Dermis blood vessel endothelial cell (primary cell): ENCODE measurements at regions not wholly inside any gene's neighbourhood (a gene's known extent, or its start where the extent isn't known, plus 50 kb on each side); places are given as distances from the start of the nearest gene placed in this dataset.

Source experiments
- DNase-seq: peaks from one replicate; pipeline ENCODE4 v3.0.0; 2010

- DNase-seq: no peak
Observed at GRCh38 chr4:96099031-96099430, 259.1 kb downstream of the PDHA2 start.

- no peak for DNase-seq
Observed at GRCh38 chr4:96102541-96103026, 262.7 kb downstream of the PDHA2 start.

- no peak for DNase-seq
Observed at GRCh38 chr4:96103086-96103485, 263.2 kb downstream of the PDHA2 start.

GRCh38 chr4:96108146-96108545, 268.3 kb downstream of the PDHA2 start:
- DNase-seq: no peak

GRCh38 chr4:96112631-96113030, 272.7 kb downstream of the PDHA2 start:
- no peak for DNase-seq

- no peak for DNase-seq
Observed at GRCh38 chr4:96120206-96120605, 280.3 kb downstream of the PDHA2 start.

- DNase-seq: no peak
Observed at GRCh38 chr4:96126227-96126626, 286.3 kb downstream of the PDHA2 start.

GRCh38 chr4:96131186-96131585, 291.3 kb downstream of the PDHA2 start:
- DNase-seq: no peak

GRCh38 chr4:96134806-96135205, 294.9 kb downstream of the PDHA2 start:
- DNase-seq: no peak

GRCh38 chr4:96136056-96136455, 296.2 kb downstream of the PDHA2 start:
- DNase-seq: no peak

- no peak for DNase-seq
Observed at GRCh38 chr4:96139251-96139929, 299.5 kb downstream of the PDHA2 start.

GRCh38 chr4:96145601-96146000, 305.7 kb downstream of the PDHA2 start:
- no peak for DNase-seq

- no peak for DNase-seq
Observed at GRCh38 chr4:96146686-96147085, 306.8 kb downstream of the PDHA2 start.

GRCh38 chr4:96149894-96150293, 310.0 kb downstream of the PDHA2 start:
- DNase-seq: no peak

- DNase-seq: no peak
Observed at GRCh38 chr4:96150466-96150865, 310.6 kb downstream of the PDHA2 start.

- DNase-seq: no peak
Observed at GRCh38 chr4:96152824-96153223, 312.9 kb downstream of the PDHA2 start.

GRCh38 chr4:96154676-96155075, 314.8 kb downstream of the PDHA2 start:
- DNase-seq: no peak

- DNase-seq: no peak
Observed at GRCh38 chr4:96162636-96163035, 322.7 kb downstream of the PDHA2 start.

- no peak for DNase-seq
Observed at GRCh38 chr4:96164814-96165351, 325.0 kb downstream of the PDHA2 start.

- DNase-seq: no peak
Observed at GRCh38 chr4:96166806-96167205, 326.9 kb downstream of the PDHA2 start.

GRCh38 chr4:96170198-96170597, 330.3 kb downstream of the PDHA2 start:
- no peak for DNase-seq

GRCh38 chr4:96173756-96174155, 333.9 kb downstream of the PDHA2 start:
- DNase-seq: no peak

- DNase-seq: no peak
Observed at GRCh38 chr4:96175871-96176270, 336.0 kb downstream of the PDHA2 start.

- DNase-seq: no peak
Observed at GRCh38 chr4:96183611-96184010, 343.7 kb downstream of the PDHA2 start.

- DNase-seq: no peak
Observed at GRCh38 chr4:96186593-96186992, 346.7 kb downstream of the PDHA2 start.
